Spleen (tissue), 11 donors: ENCODE measurements at regions not wholly inside any gene's neighbourhood (a gene's known extent, or its start where the extent isn't known, plus 50 kb on each side); places are given as distances from the start of the nearest gene placed in this dataset.
"Not testable (repeated sequence)": the region's sequence is repeated elsewhere in the genome, so short reads cannot be mapped to it uniquely, and the experiment has no call there.

Experiments used
- DNase-seq: peaks from one replicate; pipeline ENCODE4 v3.0.0-alpha.2; 2020
- H3K27ac ChIP-seq, 8 donors: fragments of 200-600 bp; sonication (generic) in 7 of 8; 1 replicate in 4 of 8; 2 replicates in 4 of 8; pipeline versions ENCODE4 v1.5.0 to v1.8.0; 2016 to 2021; ENCODE audit warnings: inconsistent platforms in 4 of 8, mild to moderate bottlenecking in 4 of 8, moderate library complexity in 1 of 8
- H3K27me3 ChIP-seq, 7 donors: fragments of 200-600 bp; sonication (generic) in 6 of 7; replicated peaks in 1 of 7; 1 replicate in 4 of 7; 2 replicates in 3 of 7; pipeline versions ENCODE4 v1.5.0 to v1.8.0; 2016 to 2021; ENCODE audit warnings: inconsistent platforms in 3 of 7, mild to moderate bottlenecking in 1 of 7
- H3K36me3 ChIP-seq, 6 donors: fragments of 200-600 bp; sonication (generic) in 5 of 6; 1 replicate in 4 of 6; 2 replicates in 2 of 6; pipeline versions ENCODE4 v1.5.0 to v1.8.0; 2016 to 2021; ENCODE audit warnings: inconsistent platforms in 2 of 6
- H3K4me1 ChIP-seq, 6 donors: fragments of 200-600 bp; sonication (generic) in 5 of 6; 1 replicate in 3 of 6; 2 replicates in 3 of 6; pipeline versions ENCODE4 v1.5.0 to v1.8.0; 2016 to 2021; ENCODE audit warnings: inconsistent platforms in 3 of 6
- H3K4me3 ChIP-seq, 8 donors: fragments of 200-600 bp; sonication (generic) in 7 of 8; 1 replicate in 4 of 8; 2 replicates in 4 of 8; pipeline versions ENCODE4 v1.5.0 to v1.8.0; 2016 to 2021; ENCODE audit warnings: inconsistent platforms in 4 of 8, mild to moderate bottlenecking in 4 of 8, moderate library complexity in 2 of 8
- H3K9me3 ChIP-seq, 8 donors: fragments of 200-600 bp; sonication (generic) in 7 of 8; 1 replicate in 4 of 8; 2 replicates in 4 of 8; pipeline versions ENCODE4 v1.5.0 to v1.8.0; 2016 to 2021; ENCODE audit warnings: inconsistent platforms in 4 of 8
- POLR2A ChIP-seq, 3 donors: fragments of 450-650 bp; IDR thresholded peaks; one replicate each; pipeline ENCODE4 v1.5.1; 2017; ENCODE audit warnings: antibody characterized with exemption in 3 of 3, mild to moderate bottlenecking in 1 of 3
- POLR2AphosphoS5 ChIP-seq, 3 donors: sonication (generic); formaldehyde crosslinking; IDR thresholded peaks; one replicate each; pipeline ENCODE4 v1.5.1; 2017; ENCODE audit warnings: antibody characterized with exemption in 3 of 3
- WGBS, 5 donors: extraction: QIAGEN DNeasy Blood & Tissue Kit in 3 of 5; methylation state at CpG; one replicate each; pipeline versions ENCODE4 v1.1.5 to v1.1.7; 2013 to 2018; 5-methylcytosine and 5-hydroxymethylcytosine counted together
- intact Hi-C: fragments of 100-400 bp; cut with DNase I; formaldehyde crosslinking; loops from one replicate; pipeline ENCODE4 v1.15.0; 2023; ENCODE audit warnings: low total_unique reads
- TF ChIP-seq, protein P1 (sequence below), 11 experiments: fragments of 200-600 bp in 7 of 11; fragments of 450-650 bp in 4 of 11; sonication (generic) in 4 of 11; IDR thresholded peaks in 8 of 11; conservative IDR thresholded peaks in 3 of 11; 1 replicate in 7 of 11; 2 replicates in 4 of 11; pipeline versions ENCODE4 v1.4.0 to v1.8.0; 2016 to 2021; ENCODE audit warnings: antibody characterized with exemption in 11 of 11, inconsistent platforms in 4 of 11, mild to moderate bottlenecking in 1 of 11
- donor health status: healthy with polysubstance abuse.
- donor health status: DM: no; HTN: no; CAD: no; lungs with moderate emphysema.
- donor health status: DM: no; HTN: no; CAD: no.
- donor health status: Bipolar disorder and iron deficiency.
- donor health status: healthy.
- donor health status: DM: no; HTN: no; CAD: no.
- donor health status: DM: yes; HTN: yes; CAD: no.

DNA sequence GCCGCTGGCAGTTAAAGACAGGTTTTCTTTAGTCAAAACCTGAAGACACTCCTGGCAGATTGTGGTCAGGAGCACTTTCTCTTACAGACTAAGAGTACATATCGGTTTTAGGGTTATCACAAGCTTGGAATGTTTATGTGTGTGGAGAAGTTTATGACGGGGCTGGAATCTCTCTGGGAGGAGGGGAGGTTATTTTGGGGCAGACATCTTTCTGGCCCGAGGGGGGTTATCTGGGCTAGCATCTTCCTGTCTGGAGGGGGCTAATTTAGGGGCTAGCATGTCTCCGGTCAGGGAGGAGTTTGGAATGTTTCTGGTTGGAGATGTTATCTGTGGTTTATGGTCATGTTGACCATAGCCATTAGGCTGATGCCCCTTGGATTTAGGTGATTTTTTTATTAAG lies 141.2 kb upstream of the KIF5B start:
- no peak for DNase-seq
- Histone ChIP-seq H3K36me3 (no peaks in the 10 kb centered on the region), H3K4me1 (peaks cover 0 to 5% (median 0%) of the 10 kb centered on the region in 6 donors), H3K9me3 (no peaks in the 10 kb centered on the region), H3K27me3 (no peaks in the 10 kb centered on the region), H3K4me3 (no peak overlapping the region), H3K27ac (peak overlapping the region in 4 of 8 donors; percentile 3 to 43 (median 22))
- intact Hi-C loops, result no loop called here
- WGBS, 5 donors, result 58 to 79% (median 77%) methylated on average over 5 of the region's 5 CpGs
- no peak for TF ChIP-seq POLR2A (IDR thresholded peaks at IDR 0.05)
- TF ChIP-seq, protein P1, sequence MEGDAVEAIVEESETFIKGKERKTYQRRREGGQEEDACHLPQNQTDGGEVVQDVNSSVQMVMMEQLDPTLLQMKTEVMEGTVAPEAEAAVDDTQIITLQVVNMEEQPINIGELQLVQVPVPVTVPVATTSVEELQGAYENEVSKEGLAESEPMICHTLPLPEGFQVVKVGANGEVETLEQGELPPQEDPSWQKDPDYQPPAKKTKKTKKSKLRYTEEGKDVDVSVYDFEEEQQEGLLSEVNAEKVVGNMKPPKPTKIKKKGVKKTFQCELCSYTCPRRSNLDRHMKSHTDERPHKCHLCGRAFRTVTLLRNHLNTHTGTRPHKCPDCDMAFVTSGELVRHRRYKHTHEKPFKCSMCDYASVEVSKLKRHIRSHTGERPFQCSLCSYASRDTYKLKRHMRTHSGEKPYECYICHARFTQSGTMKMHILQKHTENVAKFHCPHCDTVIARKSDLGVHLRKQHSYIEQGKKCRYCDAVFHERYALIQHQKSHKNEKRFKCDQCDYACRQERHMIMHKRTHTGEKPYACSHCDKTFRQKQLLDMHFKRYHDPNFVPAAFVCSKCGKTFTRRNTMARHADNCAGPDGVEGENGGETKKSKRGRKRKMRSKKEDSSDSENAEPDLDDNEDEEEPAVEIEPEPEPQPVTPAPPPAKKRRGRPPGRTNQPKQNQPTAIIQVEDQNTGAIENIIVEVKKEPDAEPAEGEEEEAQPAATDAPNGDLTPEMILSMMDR (IDR thresholded peaks at IDR 0.05 in 8 of 11, conservative IDR thresholded peaks at IDR 0.05 in 3 of 11), result no peak
- TF ChIP-seq POLR2AphosphoS5 (IDR thresholded peaks at IDR 0.05), result no peak

DNA sequence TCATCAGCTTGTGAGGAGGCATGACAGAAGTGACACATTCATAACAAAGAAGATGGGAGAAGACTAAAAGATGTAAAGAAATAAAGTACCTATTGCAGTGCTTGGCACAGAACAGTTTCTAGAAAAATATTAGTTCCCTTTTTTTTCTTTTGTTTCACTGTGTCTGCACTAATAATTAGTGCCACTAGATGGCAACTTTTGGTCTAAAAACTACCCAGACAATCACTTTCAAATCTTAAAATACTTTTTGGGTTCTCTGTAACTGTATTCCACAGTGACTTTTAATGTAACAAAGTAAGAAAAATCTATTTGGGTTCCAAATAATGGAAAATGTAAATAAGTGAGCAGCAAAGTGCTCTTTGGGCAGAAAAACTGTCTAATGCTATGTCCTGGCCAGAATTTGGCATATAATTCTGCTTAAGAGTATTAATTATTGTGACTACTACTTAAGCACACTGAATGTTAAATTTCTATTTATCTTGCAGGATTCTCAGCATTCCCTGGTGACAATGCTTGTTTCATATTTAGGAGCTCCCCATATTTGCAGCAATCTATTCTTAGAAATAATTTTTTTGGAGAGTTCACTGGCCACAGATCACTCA lies 134.8 kb upstream of the KIF5B start:
- Histone ChIP-seq H3K4me3 (no peak overlapping the region), H3K27ac (no peak overlapping the region), H3K27me3 (no peaks in the 10 kb centered on the region), H3K9me3 (no peaks in the 10 kb centered on the region), H3K4me1 (peaks cover 0 to 19% (median 7%) of the 10 kb centered on the region in 6 donors), H3K36me3 (no peaks in the 10 kb centered on the region)
- DNase-seq, result no peak
- TF ChIP-seq POLR2AphosphoS5 (IDR thresholded peaks at IDR 0.05), result no peak
- TF ChIP-seq, protein P1 (IDR thresholded peaks at IDR 0.05 in 8 of 11, conservative IDR thresholded peaks at IDR 0.05 in 3 of 11), result peak; percentile 51 to 79 (median 72)
- intact Hi-C loops, result no loop called here

DNA sequence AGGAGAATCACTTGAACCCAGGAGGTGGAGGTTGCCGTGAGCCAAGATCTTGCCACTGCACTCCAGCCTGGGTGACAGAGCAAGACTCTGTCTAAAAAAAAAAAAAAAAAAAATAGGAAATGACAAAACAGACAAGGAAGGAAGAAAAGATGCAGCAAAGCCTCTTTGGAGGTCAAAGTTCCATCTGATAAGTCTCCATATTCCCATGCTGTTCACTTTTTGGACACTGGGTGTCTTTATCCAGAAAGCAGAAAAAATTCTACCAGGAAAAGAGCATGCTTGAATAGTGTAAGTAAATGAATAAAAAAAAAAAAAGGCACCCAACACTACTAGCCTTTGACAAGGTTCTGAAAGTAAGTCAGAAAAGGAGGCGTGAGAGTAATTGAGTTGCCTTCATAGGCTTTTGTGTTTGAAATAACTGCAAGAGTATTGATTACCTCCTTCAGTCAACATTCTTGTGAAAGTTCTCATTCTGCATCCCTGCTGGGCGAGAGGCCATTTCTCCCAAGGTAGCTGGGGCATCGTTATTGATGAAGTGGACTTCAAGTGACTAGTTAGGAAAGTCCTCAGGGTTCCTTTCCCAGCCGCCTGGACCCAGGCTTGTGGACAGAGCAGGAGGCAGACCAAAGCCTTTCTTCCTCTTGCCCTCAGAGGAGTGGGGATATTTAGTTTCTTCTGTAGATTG lies 133.3 kb upstream of the KIF5B start:
- DNase-seq, result no peak
- Histone ChIP-seq H3K9me3 (no peaks in the 10 kb centered on the region), H3K27me3 (no peaks in the 10 kb centered on the region), H3K4me1 (peaks cover 0 to 19% (median 7%) of the 10 kb centered on the region in 6 donors), H3K36me3 (no peaks in the 10 kb centered on the region), H3K27ac (no peak overlapping the region), H3K4me3 (no peak overlapping the region)
- 78 to 96% (median 90%) methylated on average over 5 of the region's 5 CpGs for WGBS, 5 donors
- no peak for TF ChIP-seq POLR2A (IDR thresholded peaks at IDR 0.05)
- no peak for TF ChIP-seq POLR2AphosphoS5 (IDR thresholded peaks at IDR 0.05)
- TF ChIP-seq, protein P1 (IDR thresholded peaks at IDR 0.05 in 8 of 11, conservative IDR thresholded peaks at IDR 0.05 in 3 of 11), result peak in 4 of 11 experiments; percentile 16 to 30 (median 26)
- intact Hi-C loops, result no loop called here

DNA sequence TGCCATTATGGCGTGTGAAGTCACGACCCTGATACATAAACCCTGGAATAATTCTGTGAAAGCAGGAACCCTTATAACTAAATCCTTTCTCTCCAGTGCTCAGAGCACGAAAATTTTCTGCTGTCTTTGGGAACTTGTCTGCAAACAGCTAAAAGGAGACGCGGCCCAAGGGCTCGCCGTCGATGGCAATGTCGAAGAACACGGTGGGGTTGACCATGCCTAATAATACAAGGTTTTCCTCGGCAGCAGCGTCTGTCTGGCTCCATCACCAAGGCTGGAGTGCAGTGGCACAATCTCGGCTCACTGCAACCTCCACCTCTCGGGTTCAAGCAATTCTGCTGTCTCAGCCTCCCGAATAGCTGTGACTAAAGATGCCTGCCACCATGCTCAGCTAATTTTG lies 132.4 kb upstream of the KIF5B start:
- DNase-seq, intact Hi-C loops, H3K27me3 ChIP-seq, H3K36me3 ChIP-seq, H3K27ac ChIP-seq, H3K9me3 ChIP-seq, H3K4me3 ChIP-seq: not testable (repeated sequence)
- 94 to 97% (median 97%) methylated on average over 15 of the region's 15 CpGs for WGBS, 5 donors
- peaks cover 0 to 19% (median 7%) of the 10 kb centered on the region in 6 donors for H3K4me1 ChIP-seq
